ENCODE measurements at regions not wholly inside any gene's neighbourhood (a gene's known extent, or its start where the extent isn't known, plus 50 kb on each side); places are given as distances from the start of the nearest gene placed in this dataset.
"Not testable (repeated sequence)": the region's sequence is repeated elsewhere in the genome, so short reads cannot be mapped to it uniquely, and the experiment has no call there.

GRCh38 chr5:163022582-163023128 is 414.7 kb upstream of the CCNG1 start:
- DNase-seq = no peak

DNA sequence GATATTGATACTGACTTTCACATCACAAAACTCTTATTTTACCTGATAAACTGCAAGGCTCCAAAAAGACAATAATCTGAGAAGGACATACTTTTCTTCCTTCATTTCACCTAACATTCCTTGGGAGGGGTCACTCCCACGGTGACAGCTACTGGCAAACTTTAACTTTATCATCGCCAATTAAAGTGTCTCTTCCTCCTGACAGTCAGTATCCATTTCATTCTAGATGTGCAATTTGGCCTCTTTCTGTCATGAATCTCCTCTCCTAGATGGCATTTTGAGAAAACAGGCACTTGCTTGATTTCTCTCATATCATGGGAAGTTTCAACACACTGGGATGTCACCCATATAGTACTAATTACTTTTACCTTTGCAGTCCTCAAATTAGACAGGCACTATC is 413.5 kb upstream of the CCNG1 start:
- DNase-seq = no peak

- no peak for DNase-seq
These were observed 412.5 kb upstream of the CCNG1 start for GRCh38 chr5:163024936-163025335.

- DNase-seq = no peak
These were observed 403.7 kb upstream of the CCNG1 start for GRCh38 chr5:163033656-163034055.

DNA sequence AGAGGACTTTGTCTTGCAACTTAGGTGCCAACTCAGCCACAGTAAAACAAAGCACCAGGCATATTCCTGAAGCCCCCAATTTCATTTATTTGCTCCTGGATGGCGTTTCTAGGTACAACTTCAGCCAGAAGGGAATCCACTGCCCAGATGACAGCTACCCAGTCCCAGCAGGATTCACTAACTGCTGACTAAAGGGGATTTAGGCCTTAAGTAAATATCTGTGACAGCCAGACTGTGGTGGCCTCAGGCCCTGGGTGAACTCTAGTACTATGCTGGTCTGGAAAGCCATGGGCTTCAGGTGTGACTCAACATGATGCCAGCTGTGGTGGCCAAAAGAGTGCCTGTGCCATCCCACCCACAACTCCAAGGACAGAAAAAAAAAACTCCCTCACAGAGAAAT is 396.1 kb upstream of the CCNG1 start:
- DNase-seq = no peak

GRCh38 chr5:163079618-163080017 is 357.8 kb upstream of the CCNG1 start:
- peak; percentile 1 for DNase-seq

DNA sequence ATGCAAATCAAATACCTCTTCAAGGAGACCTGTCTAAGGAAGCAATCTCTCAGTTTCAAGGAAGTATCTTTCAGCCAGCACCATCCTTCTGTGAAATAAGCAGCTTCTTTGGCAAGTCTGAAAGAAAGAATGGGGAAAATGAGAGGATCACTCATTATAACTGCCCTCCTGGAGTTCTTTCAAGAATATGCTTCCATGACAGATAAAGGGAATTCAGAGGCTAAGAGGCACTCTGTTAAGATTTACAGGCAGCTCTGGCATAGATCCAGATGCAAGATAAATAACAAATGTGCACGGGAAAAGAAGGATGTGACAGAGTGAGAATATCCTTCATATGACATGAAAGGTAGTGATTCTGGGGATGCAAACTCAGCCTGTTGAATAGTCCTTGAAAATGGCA is 348.2 kb upstream of the CCNG1 start:
- DNase-seq = no peak

DNA sequence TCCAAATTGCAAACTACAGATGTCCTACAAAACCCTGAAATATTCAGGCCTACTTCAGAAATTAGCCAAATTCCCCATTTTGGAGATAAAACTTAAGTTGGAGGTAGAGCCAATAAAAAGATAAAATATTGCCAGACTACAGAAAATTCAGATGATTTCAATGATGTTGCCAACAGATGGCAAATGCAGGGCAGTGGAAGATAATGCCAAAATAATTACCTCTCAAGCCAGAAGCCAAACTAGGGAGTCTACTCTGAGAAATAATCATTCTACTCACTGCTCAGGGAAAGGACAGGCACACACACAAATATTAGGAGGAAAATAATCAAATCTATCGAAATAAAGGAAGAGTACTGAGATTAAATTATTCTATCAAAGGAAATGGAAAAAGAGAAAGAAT is 347.5 kb upstream of the CCNG1 start:
- DNase-seq = no peak

DNA sequence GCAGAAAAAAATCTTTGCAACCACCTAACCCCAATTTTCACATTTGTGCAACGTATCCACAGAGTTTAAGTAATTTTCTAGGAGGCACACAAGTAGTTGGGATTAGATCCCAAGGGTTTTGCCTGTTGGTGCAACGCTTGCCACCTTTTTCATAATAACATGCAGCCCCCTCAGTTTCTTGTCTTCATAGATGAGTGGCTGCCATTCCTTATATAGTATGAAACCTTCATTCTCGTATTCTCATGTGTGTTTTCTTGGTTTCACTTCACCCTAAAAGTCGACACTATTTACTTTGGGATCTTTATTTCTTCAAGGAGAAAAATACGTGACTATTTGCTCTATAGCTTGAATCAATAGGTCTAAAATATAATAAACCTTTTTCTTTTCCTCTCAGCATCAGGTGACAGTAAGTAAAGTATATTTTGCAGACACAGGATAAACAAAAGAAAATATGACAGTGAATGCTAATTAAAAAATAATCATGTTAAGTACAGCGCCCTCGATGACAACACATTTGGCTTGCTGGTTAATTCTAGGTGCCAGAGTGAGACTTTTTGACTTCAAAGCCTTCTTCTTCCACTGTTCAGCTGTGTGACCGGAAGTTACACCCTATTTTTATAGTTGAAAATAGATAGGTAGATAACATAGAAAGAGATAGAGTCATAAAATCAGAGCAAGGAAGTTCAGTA is 342.8 kb upstream of the CCNG1 start:
- no peak for DNase-seq

- peak; percentile 32 for DNase-seq
These were observed 332.9 kb upstream of the CCNG1 start for GRCh38 chr5:163104464-163104863.

DNA sequence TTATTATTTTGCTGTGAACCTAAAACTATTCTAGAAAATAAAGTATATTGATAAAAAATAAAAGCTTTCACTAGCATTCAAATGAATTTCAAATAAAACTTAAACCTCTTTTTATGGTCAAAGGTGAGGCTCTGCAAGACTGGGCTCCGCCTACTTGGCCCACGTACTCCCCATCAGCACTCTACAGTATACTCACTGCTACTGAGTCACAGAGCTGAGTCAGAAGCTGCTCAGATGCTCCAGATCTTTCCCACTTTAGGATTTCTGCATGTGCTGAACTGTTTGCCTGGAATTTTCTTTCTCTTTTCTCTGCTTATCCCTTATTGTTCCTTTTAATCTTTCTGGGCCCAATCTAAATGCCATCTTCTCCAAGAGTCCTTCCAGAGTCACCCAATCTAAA is 331.9 kb upstream of the CCNG1 start:
- DNase-seq = no peak

- no peak for DNase-seq
These were observed 331.3 kb upstream of the CCNG1 start for GRCh38 chr5:163106098-163106497.

GRCh38 chr5:163108351-163108750 is 329.0 kb upstream of the CCNG1 start:
- no peak for DNase-seq

GRCh38 chr5:163115011-163115410 is 322.4 kb upstream of the CCNG1 start:
- DNase-seq = no peak

GRCh38 chr5:163116618-163117017 is 320.8 kb upstream of the CCNG1 start:
- not testable (repeated sequence) for DNase-seq

DNA sequence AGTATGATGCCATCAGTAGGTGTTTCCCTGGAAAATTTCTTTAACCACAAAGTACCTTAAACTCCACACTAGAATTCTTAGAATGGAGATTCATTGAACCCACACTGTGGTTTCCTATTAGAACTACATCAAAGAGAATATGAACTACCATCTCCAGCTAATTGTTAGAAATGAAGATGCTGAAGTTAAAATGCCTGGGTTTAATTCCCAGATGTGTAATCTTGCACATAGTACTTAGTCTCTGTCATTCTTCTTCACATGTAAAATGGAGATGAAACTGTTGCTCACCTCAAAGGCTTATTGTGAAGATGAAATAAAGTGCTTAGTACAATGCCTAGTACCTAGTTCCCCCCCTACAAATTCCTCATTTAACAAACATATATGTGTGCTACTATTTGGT is 303.3 kb upstream of the CCNG1 start:
- no peak for DNase-seq

- no peak for DNase-seq
These were observed 301.5 kb upstream of the CCNG1 start for GRCh38 chr5:163135849-163136248.

DNA sequence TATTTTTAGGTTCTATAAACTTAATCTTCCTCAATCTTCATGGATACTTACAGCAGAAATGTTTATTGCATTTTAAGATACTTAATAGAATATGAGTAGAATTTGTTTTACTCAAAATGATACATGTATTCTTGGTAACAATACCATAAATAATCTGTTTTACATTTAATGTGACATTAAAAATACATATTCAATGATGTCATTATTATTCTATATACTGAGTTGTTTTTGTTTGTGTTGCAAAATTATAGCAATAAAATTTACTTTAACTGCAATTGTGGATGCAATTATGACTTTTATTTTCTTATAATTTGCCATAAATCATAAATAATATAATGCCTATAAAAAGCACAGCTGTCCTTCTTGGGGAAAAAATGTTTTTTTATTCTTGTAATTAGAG is 275.9 kb upstream of the CCNG1 start:
- DNase-seq = no peak

DNA sequence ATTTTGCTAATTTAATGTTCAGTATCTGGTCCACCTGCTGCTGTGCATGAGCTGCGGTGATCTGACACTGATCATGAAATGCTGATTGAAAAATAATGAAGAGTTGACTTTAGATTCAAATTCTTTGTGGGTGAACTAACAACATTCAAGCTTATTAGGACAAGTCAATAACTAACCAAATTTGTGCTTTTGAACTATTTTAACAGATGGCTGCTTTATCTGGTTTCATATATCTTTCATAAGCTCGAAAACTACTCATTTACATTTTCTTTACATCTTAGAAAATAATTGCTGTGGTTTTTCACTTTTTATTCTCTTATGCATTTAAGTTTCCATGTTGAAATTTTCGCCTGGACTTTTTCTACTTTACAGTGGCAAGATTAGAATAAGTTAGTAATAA is 274.8 kb upstream of the CCNG1 start:
- DNase-seq = no peak

- DNase-seq = no peak
These were observed 273.5 kb upstream of the CCNG1 start for GRCh38 chr5:163163858-163164257.

- DNase-seq = peak; percentile 19
These were observed 272.1 kb upstream of the CCNG1 start for GRCh38 chr5:163165277-163165676.

DNA sequence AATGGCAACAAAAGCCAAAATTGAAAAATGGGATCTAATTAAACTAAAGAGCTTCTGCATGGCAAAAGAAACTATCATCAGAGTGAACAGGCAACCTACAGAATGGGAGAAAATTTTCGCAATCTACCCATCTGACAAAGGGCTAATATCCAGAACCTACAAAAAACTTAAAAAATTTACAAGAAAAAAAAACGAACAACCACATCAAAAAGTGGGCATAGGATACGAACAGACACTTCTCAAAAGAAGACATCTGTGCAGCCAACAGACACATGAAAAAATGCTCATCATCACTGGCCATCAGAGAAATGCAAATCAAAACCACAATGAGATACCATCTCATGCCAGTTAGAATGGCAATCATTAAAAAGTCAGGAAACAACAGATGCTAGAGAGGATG is 267.2 kb upstream of the CCNG1 start:
- not testable (repeated sequence) for DNase-seq

DNA sequence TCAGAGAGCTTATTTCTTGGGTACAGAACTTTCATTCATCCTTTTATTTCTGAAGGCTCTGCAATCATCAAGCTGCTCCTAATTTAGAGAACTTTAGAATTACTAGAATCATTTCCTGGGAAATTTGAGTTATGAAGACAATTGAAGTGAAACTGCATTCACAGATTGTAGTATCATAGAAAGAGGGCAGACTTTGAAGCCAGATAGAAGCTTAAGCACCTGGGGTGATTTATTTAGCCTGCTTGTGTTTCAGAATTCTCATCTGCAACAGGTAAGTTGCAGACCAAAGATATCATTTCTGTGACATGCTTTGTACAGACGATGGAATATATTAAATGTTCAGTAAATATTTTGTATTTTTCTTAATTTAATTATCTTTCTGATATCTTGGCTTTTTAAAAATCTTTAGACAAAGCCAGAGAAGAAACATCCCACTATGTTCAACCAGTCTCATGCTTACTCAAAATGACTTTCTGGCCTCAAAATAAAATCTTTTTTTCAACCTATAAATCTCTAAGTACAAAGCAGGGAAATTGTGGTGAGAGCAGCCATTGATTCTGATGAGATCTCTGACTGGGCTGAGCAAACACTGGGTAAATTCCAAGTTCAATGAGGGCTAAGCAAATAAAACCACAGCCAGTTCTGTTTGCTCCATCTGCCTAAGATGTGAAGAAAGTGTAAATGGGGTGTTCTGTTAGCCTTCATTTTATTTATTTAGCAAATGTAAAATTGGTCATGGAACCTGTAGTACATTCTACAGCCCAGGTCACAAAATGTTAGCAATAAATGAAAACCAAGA is 264.7 kb upstream of the CCNG1 start:
- DNase-seq = no peak

DNA sequence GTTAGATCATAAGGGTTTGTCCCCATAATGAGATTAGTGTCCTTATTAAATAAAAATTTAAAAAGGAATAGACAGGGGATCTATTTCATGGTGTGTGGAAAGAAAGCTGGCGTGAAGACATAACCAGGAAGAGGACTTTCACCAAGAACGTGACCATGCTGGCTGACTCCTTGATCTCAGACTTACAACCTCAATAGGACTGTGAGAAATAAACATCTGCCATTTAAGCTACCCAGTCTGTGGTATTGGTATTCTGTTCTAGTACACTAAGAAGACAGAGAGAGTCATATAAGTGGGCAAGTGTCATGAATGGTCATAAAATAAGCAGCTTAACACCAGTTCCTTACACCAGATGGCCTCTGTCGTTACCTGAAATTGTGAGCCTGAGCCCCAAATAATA is 259.4 kb upstream of the CCNG1 start:
- peak; percentile 47 for DNase-seq

All from NCI-H82 (cell line).